IMR-90 (cell line): ENCODE measurements at regions not wholly inside any gene's neighbourhood (a gene's known extent, or its start where the extent isn't known, plus 50 kb on each side); places are given as distances from the start of the nearest gene placed in this dataset.

Experiments used
- CEBPB ChIP-seq: IDR thresholded peaks from 2 replicates; pipeline ENCODE4 v1.6.1; 2012; ENCODE audit warnings: low read depth, low read length, improper control_type of control experiment
- FOS ChIP-seq: fragments of 150-350 bp; IDR thresholded peaks from 2 replicates; pipeline ENCODE4 v1.6.1; 2016; ENCODE audit warnings: low read depth, low read length
- MAFK ChIP-seq: IDR thresholded peaks from 2 replicates; pipeline ENCODE4 v1.6.1; 2012; ENCODE audit warnings: low read depth, low read length, improper control_type of control experiment
- MXI1 ChIP-seq: IDR thresholded peaks from 2 replicates; pipeline ENCODE4 v1.6.1; 2012; ENCODE audit warnings: low read depth, mild to moderate bottlenecking, low read length, moderate library complexity, borderline replicate concordance
- POLR2A ChIP-seq: IDR thresholded peaks from 2 replicates; pipeline ENCODE4 v1.6.1; 2012; ENCODE audit warnings: mild to moderate bottlenecking, low read depth, low read length
- SMC3 ChIP-seq: fragments of 150-350 bp; IDR thresholded peaks from 2 replicates; pipeline ENCODE4 v1.6.1; 2016; ENCODE audit warnings: low read depth, mild to moderate bottlenecking, antibody characterized with exemption, low read length, moderate library complexity
- TF ChIP-seq, protein P1 (sequence below): conservative IDR thresholded peaks from 2 replicates; pipeline ENCODE4 v1.5.1; 2012; ENCODE audit warnings: mild to moderate bottlenecking, low read depth, low read length, improper control_type of control experiment

DNA sequence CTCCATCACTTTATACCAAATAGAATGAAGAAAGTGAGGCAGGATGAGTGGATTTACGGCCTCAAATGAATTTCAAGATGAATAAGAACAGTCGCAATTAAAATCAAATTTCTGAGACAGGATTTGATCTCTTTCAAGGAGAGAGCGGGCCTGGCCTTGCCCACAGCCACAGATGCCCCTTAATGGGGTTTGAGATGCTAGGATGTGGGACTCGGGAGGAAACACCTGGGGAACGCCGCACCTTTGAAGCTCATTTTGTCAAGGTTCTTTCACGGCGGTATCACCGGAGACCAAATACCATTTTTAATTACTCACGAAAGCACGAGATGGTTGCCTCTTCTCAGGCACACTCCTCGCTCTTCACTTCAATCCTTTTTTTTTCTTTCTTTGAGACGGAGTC lies 178.1 kb upstream of the SDK2 start:
- TF ChIP-seq, protein P1, sequence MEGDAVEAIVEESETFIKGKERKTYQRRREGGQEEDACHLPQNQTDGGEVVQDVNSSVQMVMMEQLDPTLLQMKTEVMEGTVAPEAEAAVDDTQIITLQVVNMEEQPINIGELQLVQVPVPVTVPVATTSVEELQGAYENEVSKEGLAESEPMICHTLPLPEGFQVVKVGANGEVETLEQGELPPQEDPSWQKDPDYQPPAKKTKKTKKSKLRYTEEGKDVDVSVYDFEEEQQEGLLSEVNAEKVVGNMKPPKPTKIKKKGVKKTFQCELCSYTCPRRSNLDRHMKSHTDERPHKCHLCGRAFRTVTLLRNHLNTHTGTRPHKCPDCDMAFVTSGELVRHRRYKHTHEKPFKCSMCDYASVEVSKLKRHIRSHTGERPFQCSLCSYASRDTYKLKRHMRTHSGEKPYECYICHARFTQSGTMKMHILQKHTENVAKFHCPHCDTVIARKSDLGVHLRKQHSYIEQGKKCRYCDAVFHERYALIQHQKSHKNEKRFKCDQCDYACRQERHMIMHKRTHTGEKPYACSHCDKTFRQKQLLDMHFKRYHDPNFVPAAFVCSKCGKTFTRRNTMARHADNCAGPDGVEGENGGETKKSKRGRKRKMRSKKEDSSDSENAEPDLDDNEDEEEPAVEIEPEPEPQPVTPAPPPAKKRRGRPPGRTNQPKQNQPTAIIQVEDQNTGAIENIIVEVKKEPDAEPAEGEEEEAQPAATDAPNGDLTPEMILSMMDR = no peak
- TF ChIP-seq POLR2A = no peak
- TF ChIP-seq CEBPB = no peak
- TF ChIP-seq MXI1 = no peak
- no peak for TF ChIP-seq MAFK
- no peak for TF ChIP-seq SMC3
- TF ChIP-seq FOS = no peak
